Heart left ventricle (tissue), 13 donors: ENCODE measurements at regions not wholly inside any gene's neighbourhood (a gene's known extent, or its start where the extent isn't known, plus 50 kb on each side); places are given as distances from the start of the nearest gene placed in this dataset.

ENCODE experiments used
- POLR2A ChIP-seq, 2 donors: fragments of 450-650 bp; IDR thresholded peaks; one replicate each; pipeline ENCODE4 v1.6.1; 2017; ENCODE audit warnings: antibody characterized with exemption in 2 of 2, mild to moderate bottlenecking in 2 of 2, moderate library complexity in 2 of 2
- TF ChIP-seq, protein P1 (sequence below), 12 donors: fragments of 200-600 bp; sonication (generic) in 4 of 12; IDR thresholded peaks; one replicate each; pipeline versions ENCODE4 v1.5.0 to v1.8.0; 2018 to 2022; ENCODE audit warnings: antibody characterized with exemption in 12 of 12, mild to moderate bottlenecking in 5 of 12
- donor health status: ischemic (EF 13 %, LVEDD 7.1; RV severe dilation, severe dysfunction).
- donor health status: DM: no; HTN: yes; CAD: no.
- donor health status: DM: no; HTN: no; CAD: no.
- donor health status: ischemic (EF 25% LVEDD 6.9; RV normal size, moderate dysfunction).
- donor health status: ischemic (EF 25% LVEDD 5.7; RV mildly dilated, moderate dysfunction).
- donor health status: ischemic (EF 35%, LVEDD 5.7; RV mildly dilated, moderate dysfunction).
- donor health status: nonischemic (EF 11% LVEDD 7.7; RV severe dilation, severe dysfunction).
- donor health status: DM: yes; HTN: yes; CAD: no.
- donor health status: PGD.
- donor health status: ischemic (EF 29% LVEDD 5.4; RV normal size, mild dysfunction).
- donor health status: nonischemic (EF 23%, LVEDD 6.1; RV moderate dilation, normal function).

- TF ChIP-seq, protein P1, sequence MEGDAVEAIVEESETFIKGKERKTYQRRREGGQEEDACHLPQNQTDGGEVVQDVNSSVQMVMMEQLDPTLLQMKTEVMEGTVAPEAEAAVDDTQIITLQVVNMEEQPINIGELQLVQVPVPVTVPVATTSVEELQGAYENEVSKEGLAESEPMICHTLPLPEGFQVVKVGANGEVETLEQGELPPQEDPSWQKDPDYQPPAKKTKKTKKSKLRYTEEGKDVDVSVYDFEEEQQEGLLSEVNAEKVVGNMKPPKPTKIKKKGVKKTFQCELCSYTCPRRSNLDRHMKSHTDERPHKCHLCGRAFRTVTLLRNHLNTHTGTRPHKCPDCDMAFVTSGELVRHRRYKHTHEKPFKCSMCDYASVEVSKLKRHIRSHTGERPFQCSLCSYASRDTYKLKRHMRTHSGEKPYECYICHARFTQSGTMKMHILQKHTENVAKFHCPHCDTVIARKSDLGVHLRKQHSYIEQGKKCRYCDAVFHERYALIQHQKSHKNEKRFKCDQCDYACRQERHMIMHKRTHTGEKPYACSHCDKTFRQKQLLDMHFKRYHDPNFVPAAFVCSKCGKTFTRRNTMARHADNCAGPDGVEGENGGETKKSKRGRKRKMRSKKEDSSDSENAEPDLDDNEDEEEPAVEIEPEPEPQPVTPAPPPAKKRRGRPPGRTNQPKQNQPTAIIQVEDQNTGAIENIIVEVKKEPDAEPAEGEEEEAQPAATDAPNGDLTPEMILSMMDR (IDR thresholded peaks at IDR 0.05), result no peak
- no peak for TF ChIP-seq POLR2A (IDR thresholded peaks at IDR 0.05)
These were observed 330.4 kb upstream of the NDN start for GRCh38 chr15:24017470-24017869.
